ENCODE measurements at regions not wholly inside any gene's neighbourhood (a gene's known extent, or its start where the extent isn't known, plus 50 kb on each side); places are given as distances from the start of the nearest gene placed in this dataset.

DNA sequence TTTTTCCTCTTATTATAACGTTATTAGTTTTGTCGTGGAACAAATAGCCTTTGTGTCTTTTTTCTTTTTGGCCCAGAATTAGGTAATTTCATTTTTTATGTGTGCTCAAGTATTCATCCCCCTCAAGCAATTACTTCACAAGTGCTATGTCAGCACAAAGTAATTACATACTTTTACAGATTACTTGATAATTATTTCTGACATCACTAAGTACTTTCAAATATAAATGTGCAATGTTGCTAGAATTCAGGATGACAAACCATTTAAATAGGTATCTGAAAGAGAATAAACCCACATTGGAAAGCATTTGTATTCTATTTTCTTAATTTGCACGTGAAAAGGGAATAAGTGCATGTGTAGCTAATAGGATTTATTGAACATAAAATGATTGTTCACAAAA lies 238.2 kb downstream of the CDH7 start:
- TF ChIP-seq POLR2AphosphoS5 (IDR thresholded peaks at IDR 0.05; ENCODE audit: borderline replicate concordance, low read depth, low read length) = no peak
- TF ChIP-seq EZH2 (IDR thresholded peaks at IDR 0.05) = no peak
- no peak for TF ChIP-seq FOXP2 (optimal IDR thresholded peaks at IDR 0.05; ENCODE audit: control extremely low read depth, extremely low read length, insufficient read depth)
